GM21360 (cell line): ENCODE measurements at regions not wholly inside any gene's neighbourhood (a gene's known extent, or its start where the extent isn't known, plus 50 kb on each side); places are given as distances from the start of the nearest gene placed in this dataset.

ENCODE experiments used
- ATAC-seq: cut with Tn5 transposase; IDR thresholded peaks from one replicate; pipeline ENCODE4 v1.9.1; 2021; ENCODE audit warnings: mild to moderate bottlenecking, moderate library complexity; ENCODE audit not compliant: unreplicated experiment

GRCh38 chr1:68293609-68294366 lies 61.5 kb upstream of the WLS start:
- ATAC-seq: no peak

- ATAC-seq: no peak
Observed at GRCh38 chr1:68293122-68293521, 60.8 kb upstream of the WLS start.

- ATAC-seq: no peak
Observed at GRCh38 chr1:68291688-68292384, 59.5 kb upstream of the WLS start.

GRCh38 chr1:68287241-68287640 lies 54.9 kb upstream of the WLS start:
- no peak for ATAC-seq

- ATAC-seq: no peak
Observed at GRCh38 chr1:68285046-68285445, 52.7 kb upstream of the WLS start.

GRCh38 chr1:68281946-68282615 lies 49.8 kb upstream of the WLS start:
- ATAC-seq: no peak
